ENCODE measurements at regions not wholly inside any gene's neighbourhood (a gene's known extent, or its start where the extent isn't known, plus 50 kb on each side); places are given as distances from the start of the nearest gene placed in this dataset.
"Not testable (repeated sequence)": the region's sequence is repeated elsewhere in the genome, so short reads cannot be mapped to it uniquely, and the experiment has no call there.

DNA sequence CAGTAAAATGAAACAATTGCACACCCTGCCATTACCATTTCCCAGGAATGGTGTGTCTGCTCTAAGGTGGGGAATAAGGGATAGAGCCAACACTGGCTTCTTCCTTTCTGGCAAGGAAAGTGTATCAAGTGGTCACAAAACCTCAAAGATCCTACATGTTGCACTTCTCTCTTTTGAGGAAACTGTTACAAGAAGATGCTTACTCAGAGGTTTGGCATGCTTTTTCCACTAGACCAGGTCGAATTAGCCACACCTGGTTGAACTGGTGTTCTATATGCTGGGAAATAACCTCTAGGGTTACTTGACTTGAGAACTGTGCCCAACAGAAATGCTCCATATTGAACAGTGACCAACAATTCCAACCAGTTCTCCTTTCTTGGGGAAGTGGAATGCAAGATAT lies 102.9 kb downstream of the LRRN1 start:
- no peak for FAIRE-seq

DNA sequence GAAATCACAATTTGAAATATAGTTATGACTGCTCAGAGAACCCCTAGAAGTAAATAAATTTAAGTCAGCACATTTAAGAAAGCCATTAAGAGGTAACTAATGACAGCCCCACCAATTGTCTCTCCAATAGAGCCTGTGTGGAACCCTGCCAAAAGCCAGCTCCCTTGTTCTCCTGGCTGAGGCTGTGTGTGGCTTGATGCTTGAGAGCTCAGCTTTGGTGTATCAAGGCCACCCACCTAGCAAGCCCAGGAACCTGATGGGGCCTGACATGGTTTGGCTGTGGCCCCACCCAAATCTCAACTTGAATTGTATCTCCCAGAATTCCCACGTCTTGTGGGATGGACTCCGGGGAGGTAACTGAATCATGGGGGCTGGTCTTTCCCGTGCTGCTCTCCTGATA lies 106.9 kb downstream of the LRRN1 start:
- FAIRE-seq, result no peak

DNA sequence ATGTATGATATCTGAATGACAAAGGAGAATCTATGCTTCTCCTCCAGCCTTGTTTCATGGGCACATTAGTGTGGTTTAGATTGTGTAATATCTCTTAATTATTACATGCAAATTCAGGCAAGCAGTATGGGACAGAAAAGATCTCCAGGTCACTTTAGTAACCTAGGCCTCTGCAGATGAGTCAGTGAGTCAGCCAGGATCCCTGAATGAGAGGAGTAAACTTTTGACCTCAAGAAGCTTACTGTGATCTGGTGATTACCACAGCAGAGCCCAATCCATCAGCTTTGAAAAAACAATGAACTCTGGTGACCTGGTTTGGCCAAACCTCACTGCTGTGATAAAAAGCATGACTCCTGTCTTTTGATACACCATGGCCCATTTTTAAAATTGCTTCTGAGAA lies 107.8 kb downstream of the LRRN1 start:
- FAIRE-seq, result no peak

DNA sequence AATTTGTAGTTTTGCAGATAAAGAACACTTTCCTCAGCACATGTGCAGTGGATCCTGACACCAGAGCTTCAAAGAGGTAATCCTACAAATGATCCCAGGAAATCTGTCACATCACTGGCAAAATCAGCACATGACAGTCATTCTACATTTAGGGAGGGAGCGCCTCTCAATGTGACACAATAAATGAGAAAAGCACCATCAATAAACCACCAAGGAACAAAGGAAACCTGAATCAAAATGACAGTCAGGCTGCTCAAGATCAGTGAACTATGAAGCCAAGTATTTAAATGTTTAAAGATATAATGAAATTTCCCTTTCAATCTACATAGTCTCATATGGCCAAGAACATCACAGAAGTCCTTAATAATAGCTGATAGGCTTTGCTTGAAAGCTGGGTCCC lies 119.5 kb downstream of the LRRN1 start:
- FAIRE-seq, result no peak

DNA sequence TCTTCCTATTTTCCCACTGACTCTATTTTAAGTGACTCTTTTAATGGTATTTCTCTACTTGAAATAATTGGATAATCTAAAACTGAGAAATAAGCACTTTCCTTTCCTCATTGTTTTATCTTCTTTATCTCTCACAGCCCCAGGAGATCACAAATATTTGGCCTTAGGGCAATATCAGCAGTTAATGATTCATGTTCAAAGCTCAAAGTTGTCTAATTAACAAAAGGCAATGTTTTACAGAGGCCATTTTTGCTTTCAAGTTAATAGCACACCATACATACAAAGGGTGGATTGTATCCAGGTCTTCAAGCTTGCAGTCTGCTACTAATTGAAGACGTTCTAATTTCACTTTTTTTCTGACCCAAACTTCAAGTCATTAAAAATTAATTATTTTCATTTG lies 120.1 kb downstream of the LRRN1 start:
- FAIRE-seq, result no peak

DNA sequence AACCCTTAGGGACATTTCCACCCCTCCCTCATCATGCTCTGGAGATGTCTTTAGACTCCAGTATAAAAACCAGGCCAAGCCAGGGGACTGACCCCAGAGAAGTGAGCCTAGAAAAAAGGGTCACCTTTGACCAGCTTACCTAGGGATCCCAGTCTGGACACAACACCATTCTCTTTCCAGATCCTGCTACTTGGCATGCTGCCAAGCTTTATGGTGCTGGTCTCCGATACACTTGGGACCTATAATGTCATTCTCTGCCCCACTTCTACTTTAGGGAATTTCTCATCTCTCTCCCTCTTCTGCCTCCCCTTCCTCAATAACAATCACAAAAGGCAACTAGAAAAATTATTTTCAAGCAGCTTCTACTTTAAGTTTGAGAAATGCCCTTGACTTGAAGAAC lies 124.4 kb downstream of the LRRN1 start:
- no peak for FAIRE-seq

DNA sequence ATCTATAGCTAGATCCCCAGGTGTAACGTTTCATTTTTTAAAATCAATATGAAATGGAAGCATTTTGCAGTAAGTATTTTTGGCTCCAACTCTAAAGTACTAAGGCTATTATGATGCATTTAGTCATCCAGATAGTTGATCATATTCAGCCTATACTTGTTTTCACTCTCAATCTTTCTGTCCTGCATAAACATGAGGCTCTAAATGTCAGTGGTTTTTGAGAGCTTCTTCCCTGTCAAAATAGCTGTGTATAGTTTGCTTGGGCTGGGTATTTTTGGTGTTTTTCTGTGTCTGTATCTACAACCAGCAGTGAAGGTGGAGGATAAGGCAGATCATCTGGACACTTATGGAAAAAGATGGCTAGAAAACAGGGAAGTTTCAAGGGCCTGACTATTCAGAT lies 128.0 kb downstream of the LRRN1 start:
- no peak for FAIRE-seq

DNA sequence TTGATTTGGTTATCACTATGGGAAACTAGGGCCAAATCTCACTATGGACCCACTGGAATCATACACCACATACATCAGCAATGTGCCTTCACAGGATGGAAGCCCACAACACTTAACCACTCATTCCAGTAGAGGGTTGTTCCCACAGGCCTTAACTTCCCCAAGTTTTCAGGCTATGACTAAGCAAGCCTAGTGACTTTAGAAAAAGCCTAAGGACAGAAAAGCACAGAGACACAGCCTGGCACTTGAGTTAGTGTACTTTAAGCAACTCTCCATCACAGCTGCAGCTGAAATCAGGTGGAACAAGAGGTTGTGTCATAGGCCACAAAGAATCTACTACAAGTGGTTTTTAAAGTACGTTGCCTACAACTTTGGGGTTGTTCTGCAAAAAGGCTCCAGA lies 128.7 kb downstream of the LRRN1 start:
- FAIRE-seq, result no peak

DNA sequence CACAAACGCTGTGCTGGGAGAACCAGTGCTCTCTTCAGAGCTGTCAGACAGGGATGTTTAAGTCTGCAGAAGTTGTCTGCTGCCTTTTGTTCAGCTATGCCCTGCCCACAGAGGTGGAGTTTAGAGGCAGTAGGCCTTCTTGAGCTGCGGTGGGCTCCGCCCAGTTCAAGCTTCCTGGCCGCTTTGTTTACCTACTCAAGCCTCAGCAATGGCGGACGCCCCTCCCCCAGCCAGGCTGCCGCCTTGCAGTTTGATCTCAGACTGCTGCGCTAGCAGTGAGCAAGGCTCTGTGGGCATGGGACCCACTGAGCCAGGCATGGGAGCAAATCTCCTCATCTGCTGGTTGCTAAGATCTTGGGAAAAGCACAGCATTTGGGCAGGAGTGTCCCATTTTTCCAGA lies 142.1 kb downstream of the LRRN1 start:
- not testable (repeated sequence) for FAIRE-seq

DNA sequence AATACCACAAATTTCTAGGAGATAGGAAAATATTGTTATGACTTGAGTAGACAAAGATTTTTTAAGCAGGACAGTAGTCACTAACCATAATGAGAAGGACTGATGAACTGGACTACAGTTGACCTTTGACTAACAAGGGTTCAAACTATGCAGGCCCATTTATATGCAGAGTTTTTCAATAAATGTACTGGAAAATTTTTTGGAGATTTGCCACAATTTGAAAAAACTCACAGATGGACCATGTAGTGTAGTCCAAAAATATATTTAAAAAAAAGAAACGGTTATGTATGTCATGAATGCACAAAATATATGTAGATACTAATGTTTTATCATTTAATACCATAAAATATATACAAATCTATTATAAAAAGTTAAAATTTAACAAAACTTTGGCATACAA lies 151.8 kb downstream of the LRRN1 start:
- FAIRE-seq, result no peak

DNA sequence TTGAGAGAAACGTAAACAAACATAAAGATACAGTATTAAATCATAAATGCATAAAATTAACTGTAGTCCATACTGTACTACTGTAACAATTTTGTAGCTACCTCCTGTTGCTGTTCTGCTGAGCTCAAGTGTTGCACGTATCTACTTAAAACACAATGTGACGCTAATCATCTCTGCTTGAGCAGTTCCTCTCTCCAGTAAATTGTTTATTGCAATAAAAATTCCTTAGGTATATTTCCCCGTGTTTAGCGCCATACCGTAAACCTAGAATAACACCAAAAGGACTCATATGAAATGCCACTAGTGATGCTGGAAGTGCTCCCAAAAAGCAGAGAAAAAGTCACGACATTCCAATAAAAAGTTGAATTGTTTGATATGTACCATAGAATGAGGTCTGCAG lies 152.3 kb downstream of the LRRN1 start:
- no peak for FAIRE-seq

DNA sequence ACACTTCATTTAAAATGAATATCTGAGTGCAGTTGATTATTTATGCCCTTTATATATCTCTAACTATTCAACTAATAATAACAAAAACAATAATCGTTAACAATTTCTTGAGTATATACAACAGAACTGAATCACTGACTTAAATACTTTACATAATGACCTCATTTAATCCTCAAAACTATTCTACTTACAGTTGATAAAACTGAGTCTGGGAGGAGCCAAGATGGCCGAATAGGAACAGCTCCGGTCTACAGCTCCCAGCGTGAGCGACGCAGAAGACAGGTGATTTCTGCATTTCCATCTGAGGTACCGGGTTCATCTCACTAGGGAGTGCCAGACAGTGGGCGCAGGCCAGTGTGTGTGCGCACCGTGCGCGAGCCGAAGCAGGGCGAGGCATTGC lies 163.6 kb downstream of the LRRN1 start:
- not testable (repeated sequence) for FAIRE-seq

DNA sequence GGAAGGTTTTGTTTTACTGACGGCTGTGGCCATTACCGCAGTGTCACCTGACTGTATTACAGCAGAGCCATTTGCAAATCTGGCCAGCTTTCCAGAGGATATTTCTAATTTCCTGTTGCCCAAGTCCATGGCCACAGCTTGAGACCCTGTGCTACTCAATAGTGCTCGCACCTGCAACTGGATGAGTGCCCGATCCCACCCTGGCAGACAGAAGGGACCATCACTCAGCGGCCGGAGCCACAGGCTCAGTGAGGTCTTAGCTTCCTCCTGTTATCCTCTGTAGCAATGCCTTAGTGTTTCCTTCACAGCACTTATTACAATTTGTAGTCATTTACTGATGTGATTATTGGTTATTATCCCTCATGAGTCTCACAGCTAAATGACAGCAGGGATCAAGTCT lies 184.8 kb downstream of the LRRN1 start:
- FAIRE-seq, result no peak

DNA sequence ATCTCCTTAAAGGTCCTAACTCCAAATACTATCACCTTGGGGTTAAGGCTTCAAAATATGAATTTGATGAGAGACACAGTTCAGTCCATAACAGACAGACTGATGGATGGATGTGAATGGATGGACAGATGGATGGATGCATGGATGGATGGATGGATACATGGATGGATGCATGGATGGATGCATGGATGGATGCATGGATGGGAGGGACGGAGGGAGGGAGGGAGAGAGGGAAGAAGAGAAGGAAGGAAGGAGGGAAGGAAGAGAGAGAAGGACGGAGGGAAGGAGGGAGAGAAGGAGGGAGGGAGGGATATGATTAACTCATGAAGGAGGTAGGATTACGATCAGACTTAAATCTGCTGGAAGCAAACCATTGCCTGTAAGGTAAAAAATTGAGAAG lies 192.4 kb downstream of the LRRN1 start:
- FAIRE-seq, result no peak

DNA sequence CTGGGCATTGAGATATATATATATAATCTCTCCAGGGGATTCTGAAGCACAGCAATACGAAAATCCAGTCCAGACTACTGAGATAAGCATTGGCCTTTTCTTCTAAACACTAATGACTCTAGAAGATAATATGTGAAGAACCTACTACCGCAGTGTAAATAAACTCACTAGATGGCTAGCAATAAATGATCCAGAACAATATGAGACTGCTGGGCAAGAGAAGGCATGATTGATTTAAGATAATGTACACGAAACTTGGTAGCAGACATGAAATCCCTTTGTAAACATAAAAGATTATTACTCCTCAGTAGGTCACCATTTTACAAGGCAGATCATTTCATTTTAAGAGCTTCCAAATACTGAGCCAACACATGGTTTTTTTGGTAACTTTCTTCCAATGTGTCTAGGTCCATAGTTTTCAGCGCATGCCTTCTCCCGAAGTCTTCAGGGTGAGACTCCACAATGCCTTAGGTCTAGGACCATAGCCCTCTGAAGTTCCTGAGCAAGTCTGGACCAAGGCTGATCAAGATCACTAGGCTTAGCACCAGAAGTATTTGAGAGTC lies 193.2 kb downstream of the LRRN1 start:
- no peak for FAIRE-seq

DNA sequence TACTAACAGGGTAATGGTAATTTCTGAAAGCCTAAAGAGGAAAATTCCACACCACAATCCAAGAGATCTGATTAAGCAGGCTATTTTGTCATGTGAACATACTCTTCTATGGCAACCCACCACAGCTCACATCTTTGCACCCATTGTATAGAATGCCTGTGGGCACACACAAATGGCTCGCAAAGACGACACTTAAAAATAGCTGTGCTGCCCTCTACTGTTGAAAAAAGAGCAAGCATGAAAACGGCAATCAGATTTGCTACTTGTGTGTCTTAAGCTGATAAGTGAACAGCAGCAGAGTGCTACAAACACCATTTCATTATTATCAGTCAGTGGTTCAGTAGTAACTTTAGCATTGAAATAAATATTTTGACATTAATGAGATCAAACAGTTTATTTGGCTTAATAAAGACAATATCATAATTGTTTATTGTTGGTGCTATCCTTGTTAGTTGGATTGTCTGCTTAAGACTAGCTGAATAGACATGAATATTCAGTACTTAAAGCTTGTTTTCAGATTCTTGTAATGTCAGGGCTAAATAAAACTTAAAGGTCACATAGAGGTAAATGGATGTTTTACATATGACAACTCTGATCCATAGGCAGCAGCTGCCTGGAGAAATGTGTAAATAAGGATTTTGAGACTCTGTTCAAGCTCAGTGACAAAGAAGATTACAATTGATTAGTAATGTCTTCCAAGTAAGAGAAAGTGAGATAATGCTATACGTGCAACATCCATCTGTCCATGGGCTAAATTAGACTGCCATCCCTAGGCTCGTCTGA lies 199.1 kb downstream of the LRRN1 start:
- FAIRE-seq, result no peak

DNA sequence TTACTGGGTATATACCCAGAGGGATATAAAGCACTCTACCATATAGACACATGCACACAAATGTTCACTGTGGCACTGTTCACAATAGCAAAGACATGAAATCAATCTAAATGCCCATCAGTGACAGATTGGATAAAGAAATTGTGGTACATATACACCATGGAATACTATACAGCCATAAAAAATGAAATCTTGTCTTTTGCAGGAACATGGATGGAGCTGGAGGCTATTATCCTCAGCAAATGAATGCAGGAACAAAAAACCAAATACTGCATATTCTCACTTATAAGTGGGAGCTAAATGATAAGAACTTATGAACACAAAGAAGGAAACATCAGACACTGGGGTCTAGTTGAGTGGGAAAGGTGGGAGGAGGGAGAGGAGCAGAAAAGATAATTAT lies 200.1 kb downstream of the LRRN1 start:
- not testable (repeated sequence) for FAIRE-seq

DNA sequence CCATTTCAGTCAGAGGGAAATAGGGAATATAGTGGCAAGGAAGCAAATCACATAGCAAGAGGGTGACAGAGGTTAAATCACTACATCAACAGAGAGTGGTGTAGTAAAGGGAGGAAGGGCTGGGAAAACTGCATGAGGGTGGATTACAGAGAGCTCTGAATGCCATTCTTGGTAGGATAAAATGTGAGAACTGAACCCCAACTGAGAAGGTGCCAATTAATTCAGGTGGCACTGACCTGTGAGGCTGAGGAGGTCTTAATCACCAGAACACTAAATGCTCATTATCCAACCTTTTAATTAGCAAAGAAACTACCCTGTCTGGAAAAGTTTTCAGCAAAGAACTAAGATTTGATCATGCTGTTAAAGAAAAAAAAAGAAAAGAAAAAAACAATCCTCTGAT lies 202.7 kb downstream of the LRRN1 start:
- FAIRE-seq, result no peak

DNA sequence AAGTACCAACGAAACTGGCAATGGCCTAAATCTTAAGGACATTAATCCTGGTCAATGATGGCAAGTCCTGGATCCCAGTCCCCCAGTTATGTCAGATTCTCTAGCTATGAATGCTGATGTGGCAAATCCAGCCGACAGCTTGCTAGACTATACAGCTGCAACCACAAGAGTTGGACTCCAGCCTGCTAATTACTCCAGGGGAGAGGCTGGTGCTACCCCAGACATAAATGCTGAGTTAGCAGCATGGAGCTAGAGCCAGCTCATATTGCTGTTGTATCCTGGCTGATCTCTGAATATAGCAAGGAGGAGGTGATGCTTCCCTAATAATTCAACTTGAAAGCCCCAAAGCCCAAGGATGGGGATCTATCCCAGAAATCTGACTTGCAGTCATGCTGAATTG lies 207.1 kb downstream of the LRRN1 start:
- FAIRE-seq, result no peak

DNA sequence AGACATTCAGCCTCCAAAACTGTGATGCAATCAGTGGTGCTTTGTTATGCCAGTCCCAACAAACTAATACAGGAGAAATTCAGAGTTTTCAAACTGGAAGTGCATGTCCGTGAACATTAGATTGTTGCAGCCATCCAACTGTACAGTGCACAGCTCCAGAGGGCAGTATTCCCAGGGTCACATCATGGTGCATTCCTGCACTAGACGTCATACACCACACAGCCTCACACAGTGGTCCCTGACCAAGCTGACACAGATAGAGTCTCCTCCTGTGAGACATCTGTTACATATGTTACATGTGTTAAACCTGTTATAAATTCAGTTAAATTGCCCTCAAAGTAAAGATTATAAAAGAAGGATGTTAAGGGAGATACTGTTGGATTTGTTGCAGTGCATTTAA lies 209.0 kb downstream of the LRRN1 start:
- no peak for FAIRE-seq

DNA sequence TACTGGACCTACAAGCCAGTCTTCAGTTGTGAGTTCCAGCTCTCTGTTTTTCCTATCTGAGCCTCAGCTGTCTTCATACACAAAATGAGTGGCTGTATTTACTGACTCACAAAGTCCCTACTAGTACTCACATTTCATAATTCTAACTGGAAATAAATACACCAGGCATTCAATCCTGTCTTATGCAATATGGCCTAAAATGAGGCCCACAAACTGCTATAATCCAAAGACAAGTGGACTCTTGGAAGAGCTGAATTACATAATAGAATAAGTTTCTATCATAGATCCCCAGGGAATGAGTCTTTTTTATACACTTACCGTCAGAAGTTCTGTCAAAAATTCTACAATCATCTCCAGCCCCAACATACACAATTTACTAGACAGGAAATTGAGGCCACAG lies 211.9 kb downstream of the LRRN1 start:
- FAIRE-seq, result no peak

DNA sequence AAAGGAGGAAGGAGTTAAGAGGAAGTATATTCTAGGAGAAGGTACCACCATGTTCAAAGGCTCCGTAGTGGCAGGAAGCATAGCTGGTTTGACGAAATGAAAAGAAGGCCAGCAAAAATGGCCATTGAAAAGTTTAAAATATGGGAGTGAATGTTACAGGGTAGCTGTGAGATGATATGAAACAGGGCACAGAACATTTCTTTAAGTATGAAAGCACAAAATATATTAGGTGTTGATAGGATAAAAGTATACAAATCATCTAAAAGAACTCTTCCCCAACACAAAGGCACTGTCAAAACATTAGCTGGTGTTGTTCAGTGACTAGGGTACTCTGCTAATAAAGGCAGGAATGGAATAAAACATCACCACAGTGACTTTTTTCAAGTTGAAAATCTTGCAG lies 216.2 kb downstream of the LRRN1 start:
- no peak for FAIRE-seq

DNA sequence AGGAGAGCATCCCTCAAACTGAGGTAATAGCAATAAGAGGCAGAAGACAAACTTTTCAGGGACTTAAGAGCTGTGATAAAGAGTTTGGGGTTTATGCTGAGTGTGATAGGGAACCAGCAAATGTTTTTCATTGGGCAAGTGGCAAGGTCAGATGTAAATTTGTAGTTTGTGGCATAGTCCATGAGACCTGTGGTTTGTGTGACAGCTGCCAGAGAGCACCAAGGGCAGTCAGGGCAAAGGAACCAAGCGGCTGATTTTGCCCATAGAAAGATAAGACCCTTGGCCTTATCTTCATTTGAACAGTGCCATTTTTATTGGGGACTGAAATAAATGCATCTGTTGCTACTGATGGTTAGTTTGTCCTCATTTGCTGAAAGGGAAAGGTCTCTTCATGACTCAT lies 220.3 kb downstream of the LRRN1 start:
- FAIRE-seq, result no peak

DNA sequence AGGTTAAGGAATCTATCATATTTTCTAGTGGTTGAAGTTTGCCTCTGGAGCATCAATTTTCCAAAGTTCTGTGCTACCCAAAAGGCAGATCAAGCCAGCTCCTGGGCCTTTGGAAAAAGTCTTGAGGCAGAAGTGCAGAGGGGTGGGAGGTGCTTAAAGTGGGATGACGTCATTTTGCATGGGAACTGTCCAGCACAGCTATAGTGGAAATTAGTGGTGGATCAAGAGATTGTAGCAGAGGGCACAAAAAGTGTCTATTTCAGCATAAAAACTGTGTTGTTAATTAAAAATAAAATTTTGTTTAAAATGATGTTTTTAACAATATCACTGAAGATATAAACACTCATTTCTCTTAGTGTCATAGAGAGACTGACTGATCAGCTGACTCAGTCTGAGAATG lies 221.9 kb downstream of the LRRN1 start:
- no peak for FAIRE-seq

DNA sequence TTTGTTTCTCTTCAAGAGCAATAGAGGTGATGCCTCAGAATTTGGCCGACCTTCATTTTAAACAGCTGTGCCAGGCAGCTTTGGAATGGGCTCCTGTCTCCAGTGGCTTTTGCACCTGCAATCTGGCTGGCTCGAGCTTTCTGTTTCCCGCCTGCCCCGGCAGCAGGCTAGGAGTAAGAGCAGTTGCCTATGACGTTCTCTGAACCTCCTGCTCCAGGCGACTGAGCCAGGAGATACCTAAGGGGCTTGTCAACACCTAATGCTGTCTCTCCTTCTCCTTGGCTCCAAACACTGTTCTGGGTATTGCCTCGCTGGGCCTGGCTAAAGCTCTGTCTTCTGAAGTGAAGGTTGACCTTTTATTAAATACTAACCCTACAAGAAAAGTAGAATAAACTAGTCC lies 229.9 kb downstream of the LRRN1 start:
- FAIRE-seq, result no peak
